Tibial nerve (tissue), 4 donors: ENCODE measurements at regions not wholly inside any gene's neighbourhood (a gene's known extent, or its start where the extent isn't known, plus 50 kb on each side); places are given as distances from the start of the nearest gene placed in this dataset.

Experiments used
- EP300 ChIP-seq, 2 donors: sonication (generic); formaldehyde crosslinking; IDR thresholded peaks; one replicate each; pipeline ENCODE4 v1.6.1; 2017; ENCODE audit warnings: antibody characterized with exemption in 2 of 2, mild to moderate bottlenecking in 1 of 2
- POLR2A ChIP-seq, 2 donors: fragments of 450-650 bp; IDR thresholded peaks; one replicate each; pipeline ENCODE4 v1.6.1; 2017; ENCODE audit warnings: antibody characterized with exemption in 2 of 2, mild to moderate bottlenecking in 2 of 2, moderate library complexity in 2 of 2
- TF ChIP-seq, protein P1 (sequence below), 5 experiments: fragments of 200-600 bp in 3 of 5; fragments of 450-650 bp in 2 of 5; sonication (generic) in 3 of 5; IDR thresholded peaks; one replicate each; pipeline ENCODE4 v1.5.1; 2016 to 2019; ENCODE audit warnings: antibody characterized with exemption in 5 of 5, mild to moderate bottlenecking in 3 of 5, moderate library complexity in 2 of 5

DNA sequence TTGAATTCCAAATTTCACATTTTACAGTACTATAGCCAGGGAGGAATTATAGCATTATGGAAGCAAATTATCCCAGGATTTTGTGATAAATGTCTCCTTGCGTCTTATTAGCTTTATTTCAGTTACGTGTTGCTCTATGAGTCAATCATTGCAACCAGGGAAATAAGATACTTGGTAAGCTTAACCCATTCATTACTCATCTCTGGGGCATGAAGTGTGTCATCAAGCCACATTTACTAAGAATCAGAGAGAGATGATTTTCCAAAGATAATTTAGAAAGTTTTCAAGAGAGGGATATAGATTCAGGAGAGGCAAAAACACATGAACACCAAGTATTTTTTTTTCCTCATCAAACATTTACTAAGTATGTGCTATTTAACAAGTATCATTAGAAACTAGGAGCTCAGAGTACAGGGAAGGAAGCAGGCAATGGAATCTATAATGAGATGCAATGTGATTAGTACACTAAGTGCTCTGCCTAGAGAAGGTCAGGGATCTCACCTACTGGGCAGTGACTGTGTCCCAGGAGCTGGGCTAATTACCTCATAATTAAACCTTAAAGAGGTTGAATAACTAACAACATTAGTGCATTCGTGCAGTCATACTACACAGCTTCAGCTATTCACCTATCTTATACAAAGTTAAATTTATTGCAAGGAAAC, 217.8 kb upstream of the NXPH2 start:
- no peak for TF ChIP-seq POLR2A (IDR thresholded peaks at IDR 0.05)
- TF ChIP-seq, protein P1, sequence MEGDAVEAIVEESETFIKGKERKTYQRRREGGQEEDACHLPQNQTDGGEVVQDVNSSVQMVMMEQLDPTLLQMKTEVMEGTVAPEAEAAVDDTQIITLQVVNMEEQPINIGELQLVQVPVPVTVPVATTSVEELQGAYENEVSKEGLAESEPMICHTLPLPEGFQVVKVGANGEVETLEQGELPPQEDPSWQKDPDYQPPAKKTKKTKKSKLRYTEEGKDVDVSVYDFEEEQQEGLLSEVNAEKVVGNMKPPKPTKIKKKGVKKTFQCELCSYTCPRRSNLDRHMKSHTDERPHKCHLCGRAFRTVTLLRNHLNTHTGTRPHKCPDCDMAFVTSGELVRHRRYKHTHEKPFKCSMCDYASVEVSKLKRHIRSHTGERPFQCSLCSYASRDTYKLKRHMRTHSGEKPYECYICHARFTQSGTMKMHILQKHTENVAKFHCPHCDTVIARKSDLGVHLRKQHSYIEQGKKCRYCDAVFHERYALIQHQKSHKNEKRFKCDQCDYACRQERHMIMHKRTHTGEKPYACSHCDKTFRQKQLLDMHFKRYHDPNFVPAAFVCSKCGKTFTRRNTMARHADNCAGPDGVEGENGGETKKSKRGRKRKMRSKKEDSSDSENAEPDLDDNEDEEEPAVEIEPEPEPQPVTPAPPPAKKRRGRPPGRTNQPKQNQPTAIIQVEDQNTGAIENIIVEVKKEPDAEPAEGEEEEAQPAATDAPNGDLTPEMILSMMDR (IDR thresholded peaks at IDR 0.05): no peak
- TF ChIP-seq EP300 (IDR thresholded peaks at IDR 0.05): no peak
